Liver (tissue), 8 donors: ENCODE measurements at regions not wholly inside any gene's neighbourhood (a gene's known extent, or its start where the extent isn't known, plus 50 kb on each side); places are given as distances from the start of the nearest gene placed in this dataset.

Source experiments
- DNase-seq: peaks from one replicate; pipeline ENCODE4 v3.0.0-alpha.2; 2017; ENCODE audit warnings: low spot score
- H3K27ac ChIP-seq, 2 donors: one replicate each; pipeline ENCODE4 v1.7.0; 2013; ENCODE audit warnings: inconsistent platforms in 2 of 2, low read length in 2 of 2, control low read depth in 1 of 2, low read depth in 1 of 2, mild to moderate bottlenecking in 1 of 2
- H3K27me3 ChIP-seq, 4 donors: one replicate each; pipeline versions ENCODE4 v1.6.1 to v1.7.0; 2013; ENCODE audit warnings: low read length in 3 of 4, inconsistent platforms in 1 of 4, mild to moderate bottlenecking in 1 of 4, moderate library complexity in 1 of 4; ENCODE audit not compliant: control insufficient read depth in 4 of 4, insufficient read depth in 4 of 4
- H3K36me3 ChIP-seq, 4 donors: one replicate each; pipeline versions ENCODE4 v1.6.1 to v1.7.0; 2013; ENCODE audit warnings: low read length in 3 of 4, mild to moderate bottlenecking in 3 of 4, low read depth in 1 of 4, moderate library complexity in 1 of 4; ENCODE audit not compliant: control insufficient read depth in 4 of 4, insufficient read depth in 3 of 4
- H3K4me1 ChIP-seq, 4 donors: one replicate each; pipeline versions ENCODE4 v1.6.1 to v1.7.0; 2013; ENCODE audit warnings: low read length in 3 of 4, mild to moderate bottlenecking in 3 of 4, moderate library complexity in 1 of 4; ENCODE audit not compliant: control insufficient read depth in 4 of 4, insufficient read depth in 4 of 4
- H3K4me3 ChIP-seq, 3 donors: one replicate each; pipeline versions ENCODE4 v1.6.1 to v1.7.0; 2013; ENCODE audit warnings: low read length in 3 of 3, control low read depth in 1 of 3, low read depth in 1 of 3, mild to moderate bottlenecking in 1 of 3
- H3K9ac ChIP-seq, 2 donors: one replicate each; pipeline ENCODE4 v1.7.0; 2013; ENCODE audit warnings: low read length in 2 of 2, mild to moderate bottlenecking in 2 of 2, moderate library complexity in 2 of 2, control low read depth in 1 of 2, low read depth in 1 of 2
- H3K9me3 ChIP-seq, 4 donors: one replicate each; pipeline versions ENCODE4 v1.6.1 to v1.7.0; 2013; ENCODE audit warnings: low read length in 3 of 4; ENCODE audit not compliant: control insufficient read depth in 4 of 4
- CTCF ChIP-seq: fragments of 150-350 bp; IDR thresholded peaks from 2 replicates; pipeline ENCODE4 v1.5.1; 2017; ENCODE audit warnings: improper control_type of control experiment, low read depth, low read length; ENCODE audit not compliant: missing input control
- EGR1 ChIP-seq, 2 donors: IDR thresholded peaks; 2 replicates each; pipeline ENCODE4 v1.6.1; 2016 to 2018; ENCODE audit warnings: antibody characterized with exemption in 2 of 2, low read depth in 2 of 2
- FOXA1 ChIP-seq: IDR thresholded peaks from 2 replicates; pipeline ENCODE4 v1.6.1; 2016; ENCODE audit warnings: antibody characterized with exemption
- GABPA ChIP-seq, 2 donors: IDR thresholded peaks in 1 of 2; conservative IDR thresholded peaks in 1 of 2; 2 replicates each; pipeline ENCODE4 v1.6.1; 2016; ENCODE audit warnings: antibody characterized with exemption in 2 of 2, mild to moderate bottlenecking in 1 of 2, moderate library complexity in 1 of 2
- HNF4A ChIP-seq, 2 donors: conservative IDR thresholded peaks; 2 replicates each; pipeline ENCODE4 v1.6.1; 2016; ENCODE audit warnings: antibody characterized with exemption in 2 of 2, mild to moderate bottlenecking in 2 of 2
- HNF4G ChIP-seq: IDR thresholded peaks from 2 replicates; pipeline ENCODE4 v1.6.1; 2016; ENCODE audit warnings: antibody characterized with exemption
- JUND ChIP-seq, 2 donors: IDR thresholded peaks; 2 replicates each; pipeline ENCODE4 v1.6.1; 2016; ENCODE audit warnings: antibody characterized with exemption in 2 of 2
- MAX ChIP-seq: IDR thresholded peaks from 2 replicates; pipeline ENCODE4 v1.6.1; 2016; ENCODE audit warnings: antibody characterized with exemption
- RAD21 ChIP-seq, 2 donors: IDR thresholded peaks; 2 replicates each; pipeline ENCODE4 v1.6.1; 2016; ENCODE audit warnings: antibody characterized with exemption in 2 of 2, mild to moderate bottlenecking in 2 of 2
- RXRA ChIP-seq, 2 donors: IDR thresholded peaks; 2 replicates each; pipeline ENCODE4 v1.6.1; 2017 to 2018; ENCODE audit warnings: antibody characterized with exemption in 2 of 2, mild to moderate bottlenecking in 1 of 2
- SP1 ChIP-seq: IDR thresholded peaks from 2 replicates; pipeline ENCODE4 v1.6.1; 2018; ENCODE audit warnings: antibody characterized with exemption, mild to moderate bottlenecking
- TAF1 ChIP-seq: conservative IDR thresholded peaks from 2 replicates; pipeline ENCODE4 v1.6.1; 2016; ENCODE audit warnings: antibody characterized with exemption, mild to moderate bottlenecking
- YY1 ChIP-seq: IDR thresholded peaks from 2 replicates; pipeline ENCODE4 v1.6.1; 2016; ENCODE audit warnings: antibody characterized with exemption, mild to moderate bottlenecking
- WGBS: extraction: QIAGEN DNeasy Blood & Tissue Kit; methylation state at CpG from one replicate; pipeline ENCODE4 v1.1.7; 2013; 5-methylcytosine and 5-hydroxymethylcytosine counted together
- TF ChIP-seq, protein P1 (sequence below): IDR thresholded peaks from 2 replicates; pipeline ENCODE4 v1.6.1; 2016; ENCODE audit warnings: antibody characterized with exemption, mild to moderate bottlenecking
- TF ChIP-seq, protein P2 (sequence below): IDR thresholded peaks from 2 replicates; pipeline ENCODE4 v1.6.1; 2016; ENCODE audit warnings: antibody characterized with exemption
- TF ChIP-seq, protein P3 (sequence below): IDR thresholded peaks from 2 replicates; pipeline ENCODE4 v1.6.1; 2016; ENCODE audit warnings: antibody characterized with exemption
- donor health status: healthy.
- donor health status: healthy.
- donor health status: healthy.
- donor health status: healthy.
- donor health status: healthy.

DNA sequence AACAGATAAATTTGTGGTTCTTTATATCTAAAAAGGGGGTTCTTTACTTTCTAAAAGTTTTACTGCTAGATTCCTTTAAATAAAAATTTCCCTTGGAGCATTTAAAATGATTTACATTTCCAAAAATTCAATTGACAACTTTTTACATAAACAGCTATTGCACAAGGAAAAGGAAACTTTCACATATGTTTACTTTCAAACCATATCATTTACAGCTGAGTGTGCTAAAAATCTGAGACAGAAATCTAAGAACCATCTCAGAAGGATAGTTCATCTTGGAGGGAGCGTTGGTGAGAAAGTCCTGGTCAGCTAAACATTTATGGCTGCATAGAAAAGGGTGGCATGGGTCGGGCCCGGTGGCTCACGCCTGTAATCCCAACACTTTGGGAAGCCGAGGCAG is 235.4 kb downstream of the DTWD2 start:
- no peaks in the 10 kb centered on the region for H3K9me3 ChIP-seq

DNA sequence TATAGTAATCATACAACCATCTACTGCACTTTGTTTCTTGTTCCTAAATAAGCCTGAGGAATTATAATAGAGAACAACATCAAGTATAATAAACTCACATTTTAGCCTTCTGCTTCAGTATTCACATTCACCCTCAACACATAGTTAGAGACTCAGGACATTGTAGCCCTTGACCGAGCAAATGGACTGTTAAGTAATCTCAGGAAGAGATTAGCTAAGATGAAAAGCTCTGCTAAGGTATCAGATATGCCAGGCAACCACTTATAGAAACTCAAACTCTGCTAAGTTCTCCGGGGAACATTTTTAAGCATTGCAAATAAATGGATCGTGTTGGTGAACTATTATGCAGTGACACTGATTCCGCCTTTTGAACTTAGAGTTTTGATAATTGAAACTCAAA is 252.0 kb downstream of the DTWD2 start:
- H3K36me3 ChIP-seq = no peaks in the 10 kb centered on the region
- H3K9me3 ChIP-seq = no peaks in the 10 kb centered on the region
- no peak for DNase-seq
- H3K4me3 ChIP-seq = no peak overlapping the region
- H3K27ac ChIP-seq = no peak overlapping the region
- H3K9ac ChIP-seq = no peak overlapping the region
- TF ChIP-seq GABPA (IDR thresholded peaks at IDR 0.05 in 1 of 2, conservative IDR thresholded peaks at IDR 0.05 in 1 of 2) (no peak), RAD21 (IDR thresholded peaks at IDR 0.05) (no peak), HNF4A (conservative IDR thresholded peaks at IDR 0.05) (no peak), YY1 (no peak), SP1 (no peak), EGR1 (IDR thresholded peaks at IDR 0.05; ENCODE audit: low read depth in 2 of 2) (no peak), MAX (no peak), RXRA (IDR thresholded peaks at IDR 0.05) (no peak), CTCF (no peak), FOXA1 (no peak), TAF1 (no peak), HNF4G (no peak)
- TF ChIP-seq, protein P1, sequence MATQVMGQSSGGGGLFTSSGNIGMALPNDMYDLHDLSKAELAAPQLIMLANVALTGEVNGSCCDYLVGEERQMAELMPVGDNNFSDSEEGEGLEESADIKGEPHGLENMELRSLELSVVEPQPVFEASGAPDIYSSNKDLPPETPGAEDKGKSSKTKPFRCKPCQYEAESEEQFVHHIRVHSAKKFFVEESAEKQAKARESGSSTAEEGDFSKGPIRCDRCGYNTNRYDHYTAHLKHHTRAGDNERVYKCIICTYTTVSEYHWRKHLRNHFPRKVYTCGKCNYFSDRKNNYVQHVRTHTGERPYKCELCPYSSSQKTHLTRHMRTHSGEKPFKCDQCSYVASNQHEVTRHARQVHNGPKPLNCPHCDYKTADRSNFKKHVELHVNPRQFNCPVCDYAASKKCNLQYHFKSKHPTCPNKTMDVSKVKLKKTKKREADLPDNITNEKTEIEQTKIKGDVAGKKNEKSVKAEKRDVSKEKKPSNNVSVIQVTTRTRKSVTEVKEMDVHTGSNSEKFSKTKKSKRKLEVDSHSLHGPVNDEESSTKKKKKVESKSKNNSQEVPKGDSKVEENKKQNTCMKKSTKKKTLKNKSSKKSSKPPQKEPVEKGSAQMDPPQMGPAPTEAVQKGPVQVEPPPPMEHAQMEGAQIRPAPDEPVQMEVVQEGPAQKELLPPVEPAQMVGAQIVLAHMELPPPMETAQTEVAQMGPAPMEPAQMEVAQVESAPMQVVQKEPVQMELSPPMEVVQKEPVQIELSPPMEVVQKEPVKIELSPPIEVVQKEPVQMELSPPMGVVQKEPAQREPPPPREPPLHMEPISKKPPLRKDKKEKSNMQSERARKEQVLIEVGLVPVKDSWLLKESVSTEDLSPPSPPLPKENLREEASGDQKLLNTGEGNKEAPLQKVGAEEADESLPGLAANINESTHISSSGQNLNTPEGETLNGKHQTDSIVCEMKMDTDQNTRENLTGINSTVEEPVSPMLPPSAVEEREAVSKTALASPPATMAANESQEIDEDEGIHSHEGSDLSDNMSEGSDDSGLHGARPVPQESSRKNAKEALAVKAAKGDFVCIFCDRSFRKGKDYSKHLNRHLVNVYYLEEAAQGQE = no peak
- TF ChIP-seq, protein P2, sequence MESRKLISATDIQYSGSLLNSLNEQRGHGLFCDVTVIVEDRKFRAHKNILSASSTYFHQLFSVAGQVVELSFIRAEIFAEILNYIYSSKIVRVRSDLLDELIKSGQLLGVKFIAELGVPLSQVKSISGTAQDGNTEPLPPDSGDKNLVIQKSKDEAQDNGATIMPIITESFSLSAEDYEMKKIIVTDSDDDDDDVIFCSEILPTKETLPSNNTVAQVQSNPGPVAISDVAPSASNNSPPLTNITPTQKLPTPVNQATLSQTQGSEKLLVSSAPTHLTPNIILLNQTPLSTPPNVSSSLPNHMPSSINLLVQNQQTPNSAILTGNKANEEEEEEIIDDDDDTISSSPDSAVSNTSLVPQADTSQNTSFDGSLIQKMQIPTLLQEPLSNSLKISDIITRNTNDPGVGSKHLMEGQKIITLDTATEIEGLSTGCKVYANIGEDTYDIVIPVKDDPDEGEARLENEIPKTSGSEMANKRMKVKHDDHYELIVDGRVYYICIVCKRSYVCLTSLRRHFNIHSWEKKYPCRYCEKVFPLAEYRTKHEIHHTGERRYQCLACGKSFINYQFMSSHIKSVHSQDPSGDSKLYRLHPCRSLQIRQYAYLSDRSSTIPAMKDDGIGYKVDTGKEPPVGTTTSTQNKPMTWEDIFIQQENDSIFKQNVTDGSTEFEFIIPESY = no peak
- WGBS = 79% methylated on average over 4 of the region's 4 CpGs
- no peaks in the 10 kb centered on the region for H3K27me3 ChIP-seq
- H3K4me1 ChIP-seq = no peaks in the 10 kb centered on the region

More for the DNA sequence above, 235.4 kb downstream of the DTWD2 start:
- no peak for TF ChIP-seq HNF4G
- no peak for TF ChIP-seq YY1
- no peak for TF ChIP-seq JUND (IDR thresholded peaks at IDR 0.05)
- TF ChIP-seq, protein P1 = no peak
- TF ChIP-seq, protein P3, sequence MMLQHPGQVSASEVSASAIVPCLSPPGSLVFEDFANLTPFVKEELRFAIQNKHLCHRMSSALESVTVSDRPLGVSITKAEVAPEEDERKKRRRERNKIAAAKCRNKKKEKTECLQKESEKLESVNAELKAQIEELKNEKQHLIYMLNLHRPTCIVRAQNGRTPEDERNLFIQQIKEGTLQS = no peak
- H3K27me3 ChIP-seq = no peaks in the 10 kb centered on the region
- no peaks in the 10 kb centered on the region for H3K36me3 ChIP-seq
- H3K4me3 ChIP-seq = no peak overlapping the region
- no peak overlapping the region for H3K27ac ChIP-seq
- DNase-seq = no peak
- no peak overlapping the region for H3K9ac ChIP-seq
- 93% methylated on average over 5 of the region's 5 CpGs for WGBS
- no peaks in the 10 kb centered on the region for H3K4me1 ChIP-seq
